ENCODE measurements at regions not wholly inside any gene's neighbourhood (a gene's known extent, or its start where the extent isn't known, plus 50 kb on each side); places are given as distances from the start of the nearest gene placed in this dataset.

GRCh38 chr18:6576718-6577375 lies 152.7 kb upstream of the ARHGAP28 start:
- no peak for TF ChIP-seq CTCF (conservative IDR thresholded peaks at IDR 0.05; ENCODE audit: low read length)
- no peak for TF ChIP-seq EZH2phosphoT487 (IDR thresholded peaks at IDR 0.05; ENCODE audit: borderline replicate concordance, low read depth, low read length)
